ENCODE measurements at regions not wholly inside any gene's neighbourhood (a gene's known extent, or its start where the extent isn't known, plus 50 kb on each side); places are given as distances from the start of the nearest gene placed in this dataset.

GRCh38 chr22:47435826-47436225 lies 673.4 kb downstream of the TBC1D22A start:
- TF ChIP-seq CTCF (IDR thresholded peaks at IDR 0.05; ENCODE audit: low read length) (no peak), EZH2 (optimal IDR thresholded peaks at IDR 0.05; ENCODE audit: low read depth, low read length) (no peak)

Measured in MM.1S (cell line).